WI38 (cell line): ENCODE measurements at regions not wholly inside any gene's neighbourhood (a gene's known extent, or its start where the extent isn't known, plus 50 kb on each side); places are given as distances from the start of the nearest gene placed in this dataset.

ENCODE experiments used
- H3K4me3 ChIP-seq: 2 replicates; pipeline ENCODE4 v1.5.1; 2011; ENCODE audit warnings: low read depth, mild to moderate bottlenecking, control low read depth, low read length
- TF ChIP-seq, protein P1 (sequence below): IDR thresholded peaks from 2 replicates; pipeline ENCODE4 v1.5.1; 2012; ENCODE audit warnings: low read depth, mild to moderate bottlenecking, control low read depth, low read length

DNA sequence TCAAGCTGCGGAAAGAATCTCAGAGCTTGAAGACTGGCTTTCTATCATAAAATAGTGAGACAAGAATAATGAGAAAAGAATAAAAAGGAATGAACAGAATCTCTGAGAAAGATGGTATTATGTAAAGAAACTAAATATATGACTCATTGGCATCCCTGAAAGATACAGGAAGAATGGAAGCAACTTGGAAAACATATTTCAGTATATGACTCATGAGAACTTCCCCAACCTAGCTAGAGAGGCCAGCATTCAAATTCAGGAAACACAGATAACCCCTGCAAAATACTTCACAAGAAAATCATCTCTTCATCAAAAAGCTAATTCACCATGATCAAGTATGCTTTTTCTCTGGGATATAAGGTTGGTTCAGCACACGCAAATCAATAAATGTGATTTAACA is 2318.0 kb downstream of the PCDH9 start:
- no peak overlapping the region for H3K4me3 ChIP-seq
- TF ChIP-seq, protein P1, sequence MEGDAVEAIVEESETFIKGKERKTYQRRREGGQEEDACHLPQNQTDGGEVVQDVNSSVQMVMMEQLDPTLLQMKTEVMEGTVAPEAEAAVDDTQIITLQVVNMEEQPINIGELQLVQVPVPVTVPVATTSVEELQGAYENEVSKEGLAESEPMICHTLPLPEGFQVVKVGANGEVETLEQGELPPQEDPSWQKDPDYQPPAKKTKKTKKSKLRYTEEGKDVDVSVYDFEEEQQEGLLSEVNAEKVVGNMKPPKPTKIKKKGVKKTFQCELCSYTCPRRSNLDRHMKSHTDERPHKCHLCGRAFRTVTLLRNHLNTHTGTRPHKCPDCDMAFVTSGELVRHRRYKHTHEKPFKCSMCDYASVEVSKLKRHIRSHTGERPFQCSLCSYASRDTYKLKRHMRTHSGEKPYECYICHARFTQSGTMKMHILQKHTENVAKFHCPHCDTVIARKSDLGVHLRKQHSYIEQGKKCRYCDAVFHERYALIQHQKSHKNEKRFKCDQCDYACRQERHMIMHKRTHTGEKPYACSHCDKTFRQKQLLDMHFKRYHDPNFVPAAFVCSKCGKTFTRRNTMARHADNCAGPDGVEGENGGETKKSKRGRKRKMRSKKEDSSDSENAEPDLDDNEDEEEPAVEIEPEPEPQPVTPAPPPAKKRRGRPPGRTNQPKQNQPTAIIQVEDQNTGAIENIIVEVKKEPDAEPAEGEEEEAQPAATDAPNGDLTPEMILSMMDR = no peak

DNA sequence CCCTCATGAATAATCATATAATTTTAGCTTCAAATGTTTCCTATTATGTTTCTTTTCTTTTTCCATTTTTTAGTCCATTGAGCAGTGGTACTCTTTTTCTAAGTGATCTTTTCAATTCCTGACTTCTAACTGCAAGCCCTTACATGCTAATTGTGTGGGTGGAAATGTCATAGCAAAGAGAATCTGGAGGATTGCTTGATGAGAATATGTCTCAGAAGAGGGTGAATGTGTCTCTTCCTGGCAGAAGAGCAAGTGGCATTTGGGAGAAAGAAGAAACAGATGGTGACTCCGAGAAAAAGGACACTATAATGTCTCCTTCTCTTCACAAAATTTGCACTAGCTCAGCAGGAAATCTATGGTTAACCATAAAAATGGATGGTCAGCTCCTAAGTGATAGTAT is 2320.0 kb downstream of the PCDH9 start:
- no peak overlapping the region for H3K4me3 ChIP-seq
- TF ChIP-seq, protein P1 = no peak

DNA sequence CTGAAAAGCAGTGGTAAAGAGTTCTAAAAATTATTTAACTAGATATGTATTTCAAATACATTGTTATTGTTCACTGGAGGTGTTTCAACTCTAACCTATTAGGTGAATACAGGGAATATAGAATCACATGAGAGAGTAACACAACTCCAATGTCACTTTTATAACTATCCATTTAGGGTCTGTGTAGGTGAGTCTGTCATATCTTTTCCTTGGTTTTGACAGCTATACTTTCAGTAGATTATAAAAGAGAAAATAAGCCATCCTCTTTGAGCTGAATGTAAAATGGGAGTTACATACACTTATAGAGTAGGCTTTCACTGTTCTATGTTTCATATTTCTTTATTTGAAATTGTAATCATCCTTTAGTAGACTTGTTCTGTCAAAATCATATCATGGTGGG is 2321.0 kb downstream of the PCDH9 start:
- TF ChIP-seq, protein P1 = no peak
- H3K4me3 ChIP-seq = no peak overlapping the region

DNA sequence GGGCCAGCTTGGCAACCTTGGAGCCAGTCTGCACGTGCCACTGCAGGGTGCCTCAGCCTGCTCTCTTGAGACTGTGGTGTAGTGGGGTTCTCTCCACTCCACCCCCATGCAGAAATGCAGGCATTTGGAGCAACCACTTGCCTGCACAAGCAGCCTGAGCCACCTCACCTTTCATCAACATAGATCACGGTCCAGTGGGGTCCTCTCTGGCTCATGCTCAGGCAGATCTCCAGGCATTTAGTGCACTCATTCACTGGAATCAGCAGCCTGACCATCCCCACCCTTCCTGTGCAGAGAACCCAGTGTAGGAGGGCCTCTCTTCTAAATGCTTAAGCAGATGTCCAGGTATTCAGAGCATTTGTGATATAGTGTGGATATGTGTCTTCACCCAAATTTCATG is 2330.1 kb downstream of the PCDH9 start:
- TF ChIP-seq, protein P1 = no peak
- H3K4me3 ChIP-seq = no peak overlapping the region

DNA sequence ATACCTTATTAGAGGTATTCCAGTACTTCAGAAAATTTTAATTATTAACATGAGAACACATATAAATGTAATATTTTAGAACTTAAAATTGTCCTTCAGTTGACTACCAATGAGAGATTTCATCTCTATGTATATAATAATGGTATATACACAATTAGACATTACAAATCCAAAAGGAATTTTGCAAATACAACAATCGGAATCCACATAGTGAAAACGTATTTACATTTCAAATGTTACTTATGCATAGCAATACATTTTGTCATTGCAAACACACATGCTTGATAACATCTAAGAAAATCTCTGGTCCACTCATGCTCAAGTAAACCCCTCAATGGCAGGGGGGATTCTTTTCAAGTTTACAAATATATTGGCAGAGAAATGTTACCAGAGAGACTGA is 2345.2 kb downstream of the PCDH9 start:
- TF ChIP-seq, protein P1 = no peak
- H3K4me3 ChIP-seq = no peak overlapping the region

DNA sequence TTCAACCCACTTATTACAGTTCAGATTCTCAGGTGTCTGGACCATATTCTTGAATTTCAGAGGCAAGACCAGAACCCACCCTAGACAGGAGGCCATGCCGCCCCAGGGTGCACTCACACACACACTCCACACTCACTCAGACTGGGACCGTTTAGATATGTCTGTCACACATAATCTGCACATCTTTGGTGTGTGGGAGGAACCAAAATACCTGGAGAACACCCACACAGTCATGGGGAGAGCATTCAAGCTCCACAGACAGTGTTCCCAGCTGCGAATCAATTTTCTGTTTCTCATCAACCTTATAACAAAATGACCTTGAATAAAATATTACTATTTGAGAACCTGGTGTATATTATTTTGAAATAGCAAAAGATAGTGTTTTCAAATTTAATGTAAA is 2353.0 kb downstream of the PCDH9 start:
- no peak overlapping the region for H3K4me3 ChIP-seq
- TF ChIP-seq, protein P1 = no peak

DNA sequence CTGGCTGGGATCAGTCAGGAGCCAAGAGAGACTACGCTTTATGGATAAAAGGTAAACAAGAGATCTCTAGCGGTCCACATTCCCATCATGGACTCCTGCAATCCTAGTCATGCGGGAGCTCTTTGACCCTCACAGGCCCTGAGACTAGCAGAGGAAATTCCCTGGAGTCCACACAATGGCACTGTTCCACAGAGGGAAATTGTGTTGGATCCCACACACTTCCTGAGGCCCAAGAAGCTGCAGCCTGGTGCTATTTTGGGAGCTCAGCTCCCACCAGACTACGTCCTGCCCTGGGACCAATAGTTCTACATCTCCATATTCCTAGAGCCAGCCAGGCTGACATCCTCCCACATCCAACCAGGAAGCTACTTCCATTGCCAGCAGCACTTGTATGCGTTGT is 2358.4 kb downstream of the PCDH9 start:
- H3K4me3 ChIP-seq = no peak overlapping the region
- TF ChIP-seq, protein P1 = no peak
